Astrocyte (in vitro differentiated cells and primary cell): ENCODE measurements at regions not wholly inside any gene's neighbourhood (a gene's known extent, or its start where the extent isn't known, plus 50 kb on each side); places are given as distances from the start of the nearest gene placed in this dataset.

ENCODE experiments used
- DNase-seq: peaks from one replicate; pipeline ENCODE4 v3.0.0-alpha.2; 2010; ENCODE audit warnings: low read depth
- FAIRE-seq: peaks from 2 replicates; lab custom pipeline; 2011; peaks lifted over from hg19 to GRCh38; lab: Jason Lieb, UNC
- H2AFZ ChIP-seq: 2 replicates; pipeline ENCODE4 v1.6.0; 2012; ENCODE audit warnings: low read depth, low read length, inconsistent platforms
- H3K27ac ChIP-seq: 2 replicates; pipeline ENCODE4 v1.5.1; 2011; ENCODE audit warnings: low read depth, low read length, inconsistent platforms
- H3K27me3 ChIP-seq: 2 replicates; pipeline ENCODE4 v1.6.0; 2011; ENCODE audit warnings: low read length, inconsistent platforms; ENCODE audit not compliant: insufficient read depth
- H3K36me3 ChIP-seq: 2 replicates; pipeline ENCODE4 v1.5.1; 2011; ENCODE audit warnings: low read length, inconsistent platforms; ENCODE audit not compliant: insufficient read depth
- H3K4me1 ChIP-seq: 2 replicates; pipeline ENCODE4 v1.5.1; 2011; ENCODE audit warnings: low read length, inconsistent platforms; ENCODE audit not compliant: insufficient read depth
- H3K4me2 ChIP-seq: 2 replicates; pipeline ENCODE4 v1.6.0; 2012; ENCODE audit warnings: low read length, inconsistent platforms
- H3K4me3 ChIP-seq: 2 replicates; pipeline ENCODE4 v1.5.1; 2011; ENCODE audit warnings: low read depth, mild to moderate bottlenecking, low read length, inconsistent platforms; ENCODE audit not compliant: insufficient read depth
- H3K79me2 ChIP-seq: 2 replicates; pipeline ENCODE4 v1.6.0; 2012; ENCODE audit warnings: mild to moderate bottlenecking, low read length, inconsistent platforms; ENCODE audit not compliant: insufficient read depth
- H3K9ac ChIP-seq: 2 replicates; pipeline ENCODE4 v1.6.0; 2012; ENCODE audit warnings: mild to moderate bottlenecking, low read length, inconsistent platforms
- H3K9me3 ChIP-seq: 2 replicates; pipeline ENCODE4 v1.5.1; 2012; ENCODE audit warnings: low read depth, mild to moderate bottlenecking, low read length, inconsistent platforms; ENCODE audit not compliant: insufficient read depth
- H4K20me1 ChIP-seq: 2 replicates; pipeline ENCODE4 v1.6.0; 2012; ENCODE audit warnings: low read length, inconsistent platforms; ENCODE audit not compliant: insufficient read depth
- H3K27ac Mint-ChIP-seq: one replicate; pipeline ENCODE4 v1.8.0; 2021; ENCODE audit warnings: mild to moderate bottlenecking, mixed read lengths; ENCODE audit not compliant: unreplicated experiment
- H3K27me3 Mint-ChIP-seq: one replicate; pipeline ENCODE4 v1.8.0; 2021; ENCODE audit warnings: low read depth, mixed read lengths; ENCODE audit not compliant: unreplicated experiment
- H3K36me3 Mint-ChIP-seq: one replicate; pipeline ENCODE4 v1.8.0; 2021; ENCODE audit warnings: low read depth, mixed read lengths; ENCODE audit not compliant: unreplicated experiment
- H3K4me1 Mint-ChIP-seq: one replicate; pipeline ENCODE4 v1.8.0; 2021; ENCODE audit warnings: low read depth, mixed read lengths; ENCODE audit not compliant: unreplicated experiment
- H3K4me3 Mint-ChIP-seq: one replicate; pipeline ENCODE4 v1.8.0; 2021; ENCODE audit warnings: mild to moderate bottlenecking, moderate library complexity, mixed read lengths; ENCODE audit not compliant: unreplicated experiment
- H3K9me3 Mint-ChIP-seq: one replicate; pipeline ENCODE4 v1.8.0; 2021; ENCODE audit warnings: mild to moderate bottlenecking, mixed read lengths; ENCODE audit not compliant: unreplicated experiment
- CTCF ChIP-seq: IDR thresholded peaks from 2 replicates; pipeline ENCODE4 v1.5.1; 2011; ENCODE audit warnings: low read depth, mild to moderate bottlenecking, inconsistent platforms, low read length, moderate library complexity; ENCODE audit not compliant: insufficient read depth
- EZH2 ChIP-seq: IDR thresholded peaks from 2 replicates; pipeline ENCODE4 v1.6.1; 2012; ENCODE audit warnings: mild to moderate bottlenecking, low read length, inconsistent platforms; ENCODE audit not compliant: insufficient read depth

GRCh38 chr4:107472265-107472948 lies 247.6 kb downstream of the PAPSS1 start:
- Histone ChIP-seq H3K27me3 (no peaks in the 10 kb centered on the region), H3K27ac (no peak overlapping the region), H4K20me1 (no peaks in the 10 kb centered on the region), H3K4me2 (no peak overlapping the region), H3K9ac (no peak overlapping the region), H3K79me2 (no peaks in the 10 kb centered on the region), H2AFZ (no peak overlapping the region), H3K4me1 (no peaks in the 10 kb centered on the region), H3K4me3 (no peak overlapping the region), H3K36me3 (no peaks in the 10 kb centered on the region), H3K9me3 (no peaks in the 10 kb centered on the region)
- no peak overlapping the region for H3K27ac Mint-ChIP-seq
- no peak overlapping the region for H3K4me3 Mint-ChIP-seq
- H3K27me3 Mint-ChIP-seq, result no peaks in the 10 kb centered on the region
- H3K4me1 Mint-ChIP-seq, result no peaks in the 10 kb centered on the region
- no peaks in the 10 kb centered on the region for H3K9me3 Mint-ChIP-seq
- FAIRE-seq, result peak; percentile 5
- no peaks in the 10 kb centered on the region for H3K36me3 Mint-ChIP-seq
- no peak for TF ChIP-seq EZH2
- no peak for TF ChIP-seq CTCF
- DNase-seq, result no peak

GRCh38 chr4:107470173-107470572 lies 249.9 kb downstream of the PAPSS1 start:
- no peaks in the 10 kb centered on the region for H3K9me3 ChIP-seq
- TF ChIP-seq EZH2, result no peak
- no peak for TF ChIP-seq CTCF
- H3K36me3 ChIP-seq, result no peaks in the 10 kb centered on the region
- no peak overlapping the region for H3K9ac ChIP-seq
- H3K27me3 Mint-ChIP-seq, result no peaks in the 10 kb centered on the region
- H3K36me3 Mint-ChIP-seq, result no peaks in the 10 kb centered on the region
- H3K9me3 Mint-ChIP-seq, result no peaks in the 10 kb centered on the region
- no peak overlapping the region for H3K27ac ChIP-seq
- no peaks in the 10 kb centered on the region for H3K4me1 ChIP-seq
- DNase-seq (no peak), FAIRE-seq (no peak)
- H3K27me3 ChIP-seq, result no peaks in the 10 kb centered on the region
- H3K4me2 ChIP-seq, result no peak overlapping the region
- no peak overlapping the region for H3K4me3 ChIP-seq
- H3K4me1 Mint-ChIP-seq, result no peaks in the 10 kb centered on the region
- no peak overlapping the region for H2AFZ ChIP-seq
- no peak overlapping the region for H3K4me3 Mint-ChIP-seq
- no peak overlapping the region for H3K27ac Mint-ChIP-seq
- no peaks in the 10 kb centered on the region for H3K79me2 ChIP-seq
- no peaks in the 10 kb centered on the region for H4K20me1 ChIP-seq

GRCh38 chr4:107468812-107469211 lies 251.2 kb downstream of the PAPSS1 start:
- Histone ChIP-seq H4K20me1 (no peaks in the 10 kb centered on the region), H3K27me3 (no peaks in the 10 kb centered on the region), H3K36me3 (no peaks in the 10 kb centered on the region), H3K9ac (no peak overlapping the region), H3K4me3 (no peak overlapping the region), H3K4me2 (no peak overlapping the region), H3K27ac (no peak overlapping the region), H3K79me2 (no peaks in the 10 kb centered on the region), H3K4me1 (no peaks in the 10 kb centered on the region), H2AFZ (no peak overlapping the region), H3K9me3 (no peaks in the 10 kb centered on the region)
- FAIRE-seq (no peak), DNase-seq (no peak)
- H3K27me3 Mint-ChIP-seq, result no peaks in the 10 kb centered on the region
- H3K27ac Mint-ChIP-seq, result no peak overlapping the region
- no peaks in the 10 kb centered on the region for H3K36me3 Mint-ChIP-seq
- no peaks in the 10 kb centered on the region for H3K4me1 Mint-ChIP-seq
- no peak overlapping the region for H3K4me3 Mint-ChIP-seq
- H3K9me3 Mint-ChIP-seq, result no peaks in the 10 kb centered on the region
- TF ChIP-seq CTCF (no peak), EZH2 (no peak)
